Upper lobe of left lung (tissue), 6 donors: ENCODE measurements at regions not wholly inside any gene's neighbourhood (a gene's known extent, or its start where the extent isn't known, plus 50 kb on each side); places are given as distances from the start of the nearest gene placed in this dataset.

Source experiments
- ATAC-seq, 2 donors: fragments of 200-7000 bp; cut with Tn5 transposase; one replicate each; pipeline ENCODE4 v1.9.1; 2022; ENCODE audit warnings: mild to moderate bottlenecking in 2 of 2, moderate library complexity in 2 of 2; ENCODE audit not compliant: low FRiP score in 2 of 2
- DNase-seq, 2 donors: peaks; one replicate each; pipeline ENCODE4 v3.0.0-alpha.2; 2019 to 2020
- H3K27ac ChIP-seq, 4 donors: fragments of 200-600 bp; sonication (generic); one replicate each; pipeline ENCODE4 v1.5.1; 2016 to 2019
- H3K27me3 ChIP-seq, 4 donors: fragments of 200-600 bp; sonication (generic); one replicate each; pipeline ENCODE4 v1.5.1; 2017 to 2019
- H3K36me3 ChIP-seq, 4 donors: fragments of 200-600 bp; sonication (generic); one replicate each; pipeline ENCODE4 v1.5.1; 2016 to 2019
- H3K4me1 ChIP-seq, 4 donors: fragments of 200-600 bp; sonication (generic); one replicate each; pipeline ENCODE4 v1.5.1; 2018 to 2019
- H3K4me3 ChIP-seq, 4 donors: fragments of 200-600 bp; sonication (generic); one replicate each; pipeline ENCODE4 v1.5.1; 2017 to 2019; ENCODE audit warnings: mild to moderate bottlenecking in 2 of 4, moderate library complexity in 1 of 4
- H3K9me3 ChIP-seq, 4 donors: fragments of 200-600 bp; sonication (generic); one replicate each; pipeline ENCODE4 v1.5.1; 2018 to 2019
- EP300 ChIP-seq, 4 donors: sonication (generic); formaldehyde crosslinking; IDR thresholded peaks; one replicate each; pipeline ENCODE4 v1.5.1; 2017; ENCODE audit warnings: antibody characterized with exemption in 4 of 4, control low read depth in 2 of 4
- POLR2A ChIP-seq, 4 donors: fragments of 450-650 bp; IDR thresholded peaks; one replicate each; pipeline ENCODE4 v1.5.1; 2016 to 2017; ENCODE audit warnings: antibody characterized with exemption in 4 of 4, mild to moderate bottlenecking in 2 of 4
- POLR2AphosphoS5 ChIP-seq, 2 donors: sonication (generic); formaldehyde crosslinking; IDR thresholded peaks; one replicate each; pipeline ENCODE4 v1.5.1; 2017; ENCODE audit warnings: antibody characterized with exemption in 2 of 2
- WGBS, 2 donors: methylation state at CpG; one replicate each; pipeline ENCODE4 v1.1.5; 2017 to 2018; 5-methylcytosine and 5-hydroxymethylcytosine counted together
- TF ChIP-seq, protein P1 (sequence below), 6 experiments: fragments of 450-650 bp in 4 of 6; fragments of 200-600 bp in 2 of 6; sonication (generic) in 2 of 6; IDR thresholded peaks; one replicate each; pipeline ENCODE4 v1.5.1; 2016 to 2019; ENCODE audit warnings: antibody characterized with exemption in 6 of 6
- donor health status: DM: no; HTN: no; CAD: no; lungs with moderate emphysema.
- donor health status: DM: no; HTN: yes; CAD: no; lungs with severe emphysema.

DNA sequence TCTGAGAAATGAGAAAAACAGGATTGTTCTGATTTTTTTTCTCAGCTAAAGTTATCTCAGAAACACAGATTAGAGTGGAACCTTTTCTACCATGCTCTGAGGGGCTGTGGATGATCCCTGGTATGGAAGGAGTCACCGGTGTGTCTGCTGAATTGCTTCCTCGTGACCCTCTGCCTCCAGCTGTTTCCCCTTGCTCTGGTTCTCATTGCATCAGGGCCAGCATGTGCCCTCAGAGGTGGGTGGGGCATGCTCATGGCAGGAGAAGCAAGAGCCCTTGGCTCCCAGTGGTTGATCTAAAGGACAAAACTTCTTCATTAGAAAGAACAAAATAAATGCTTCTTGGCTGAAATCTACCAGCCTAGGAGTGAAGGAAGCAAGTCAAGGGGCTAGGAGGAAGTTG lies 183.2 kb upstream of the HMCN1 start:
- TF ChIP-seq POLR2AphosphoS5 (IDR thresholded peaks at IDR 0.05) (peak in 1 of 2 donors; percentile 48), POLR2A (IDR thresholded peaks at IDR 0.05) (no peak), EP300 (IDR thresholded peaks at IDR 0.05) (peak in 1 of 4 donors; percentile 76)
- TF ChIP-seq, protein P1, sequence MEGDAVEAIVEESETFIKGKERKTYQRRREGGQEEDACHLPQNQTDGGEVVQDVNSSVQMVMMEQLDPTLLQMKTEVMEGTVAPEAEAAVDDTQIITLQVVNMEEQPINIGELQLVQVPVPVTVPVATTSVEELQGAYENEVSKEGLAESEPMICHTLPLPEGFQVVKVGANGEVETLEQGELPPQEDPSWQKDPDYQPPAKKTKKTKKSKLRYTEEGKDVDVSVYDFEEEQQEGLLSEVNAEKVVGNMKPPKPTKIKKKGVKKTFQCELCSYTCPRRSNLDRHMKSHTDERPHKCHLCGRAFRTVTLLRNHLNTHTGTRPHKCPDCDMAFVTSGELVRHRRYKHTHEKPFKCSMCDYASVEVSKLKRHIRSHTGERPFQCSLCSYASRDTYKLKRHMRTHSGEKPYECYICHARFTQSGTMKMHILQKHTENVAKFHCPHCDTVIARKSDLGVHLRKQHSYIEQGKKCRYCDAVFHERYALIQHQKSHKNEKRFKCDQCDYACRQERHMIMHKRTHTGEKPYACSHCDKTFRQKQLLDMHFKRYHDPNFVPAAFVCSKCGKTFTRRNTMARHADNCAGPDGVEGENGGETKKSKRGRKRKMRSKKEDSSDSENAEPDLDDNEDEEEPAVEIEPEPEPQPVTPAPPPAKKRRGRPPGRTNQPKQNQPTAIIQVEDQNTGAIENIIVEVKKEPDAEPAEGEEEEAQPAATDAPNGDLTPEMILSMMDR (IDR thresholded peaks at IDR 0.05): no peak
- no peaks in the 10 kb centered on the region for H3K36me3 ChIP-seq
- ATAC-seq (peak in 1 of 2 donors; percentile 62), DNase-seq (peak in 1 of 2 donors; percentile 69)
- H3K27me3 ChIP-seq: no peaks in the 10 kb centered on the region
- H3K4me1 ChIP-seq: no peaks in the 10 kb centered on the region
- H3K4me3 ChIP-seq: no peak overlapping the region
- no peak overlapping the region for H3K27ac ChIP-seq
- 48 to 62% methylated on average over 2 of the region's 2 CpGs for WGBS, 2 donors
- H3K9me3 ChIP-seq: no peaks in the 10 kb centered on the region

DNA sequence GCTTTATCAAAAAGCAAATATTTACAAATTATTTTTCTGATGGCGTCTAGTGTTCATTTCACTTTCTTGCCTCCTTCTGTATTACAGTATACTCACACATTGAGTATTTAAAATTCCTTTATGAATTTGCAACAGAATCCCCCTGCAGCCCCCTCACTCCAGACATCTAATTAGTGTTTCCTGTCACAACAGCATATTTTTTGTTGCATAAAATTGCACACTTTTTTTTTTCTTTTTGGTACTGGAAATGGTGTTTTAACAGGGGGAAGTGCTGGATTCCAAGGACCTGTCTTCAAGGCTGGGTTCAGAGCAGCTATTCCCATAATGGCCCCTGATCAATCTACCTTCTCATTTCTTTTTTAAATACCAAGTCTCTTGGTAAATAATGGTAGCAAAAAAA lies 184.3 kb upstream of the HMCN1 start:
- no peak overlapping the region for H3K27ac ChIP-seq
- no peak for ATAC-seq
- whole genome bisulfite sequencing, 2 donors: 71 to 72% methylated on average over 1 of the region's 1 CpG

DNA sequence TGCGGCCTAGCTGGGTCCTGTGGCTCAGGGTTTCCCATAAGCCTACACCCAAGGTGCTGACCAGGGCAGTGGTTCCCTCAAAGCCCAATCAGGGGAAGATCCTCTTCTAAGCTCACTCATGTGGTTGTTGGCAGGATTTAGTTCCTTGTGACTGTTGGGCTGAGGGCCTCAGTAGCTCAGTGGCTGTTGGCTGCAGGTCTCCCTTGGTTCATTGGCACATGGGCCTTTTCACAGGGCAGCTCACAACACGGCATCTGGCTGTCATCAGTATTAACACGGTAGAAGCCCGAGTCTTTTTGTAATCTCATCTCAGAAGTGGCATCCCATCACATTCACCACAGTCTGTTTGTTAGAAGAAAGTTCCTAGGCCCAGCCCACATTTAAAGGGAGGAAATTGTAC lies 188.2 kb upstream of the HMCN1 start:
- no peak overlapping the region for H3K4me3 ChIP-seq
- no peak overlapping the region for H3K27ac ChIP-seq
- no peaks in the 10 kb centered on the region for H3K36me3 ChIP-seq
- DNase-seq (no peak), ATAC-seq (no peak)
- TF ChIP-seq EP300 (IDR thresholded peaks at IDR 0.05): no peak
- TF ChIP-seq POLR2AphosphoS5 (IDR thresholded peaks at IDR 0.05): no peak
- TF ChIP-seq, protein P1 (IDR thresholded peaks at IDR 0.05): no peak
- no peak for TF ChIP-seq POLR2A (IDR thresholded peaks at IDR 0.05)
- no peaks in the 10 kb centered on the region for H3K4me1 ChIP-seq
- H3K9me3 ChIP-seq: no peaks in the 10 kb centered on the region
- 96 to 98% methylated on average over 4 of the region's 4 CpGs for WGBS, 2 donors
- no peaks in the 10 kb centered on the region for H3K27me3 ChIP-seq

More for the DNA sequence above, 184.3 kb upstream of the HMCN1 start:
- H3K4me1 ChIP-seq: no peaks in the 10 kb centered on the region
- DNase-seq: no peak
- TF ChIP-seq, protein P1 (IDR thresholded peaks at IDR 0.05): no peak
- no peak for TF ChIP-seq POLR2AphosphoS5 (IDR thresholded peaks at IDR 0.05)
- TF ChIP-seq EP300 (IDR thresholded peaks at IDR 0.05): no peak
- no peak for TF ChIP-seq POLR2A (IDR thresholded peaks at IDR 0.05)
- H3K4me3 ChIP-seq: no peak overlapping the region
- no peaks in the 10 kb centered on the region for H3K27me3 ChIP-seq
- no peaks in the 10 kb centered on the region for H3K36me3 ChIP-seq
- H3K9me3 ChIP-seq: no peaks in the 10 kb centered on the region

DNA sequence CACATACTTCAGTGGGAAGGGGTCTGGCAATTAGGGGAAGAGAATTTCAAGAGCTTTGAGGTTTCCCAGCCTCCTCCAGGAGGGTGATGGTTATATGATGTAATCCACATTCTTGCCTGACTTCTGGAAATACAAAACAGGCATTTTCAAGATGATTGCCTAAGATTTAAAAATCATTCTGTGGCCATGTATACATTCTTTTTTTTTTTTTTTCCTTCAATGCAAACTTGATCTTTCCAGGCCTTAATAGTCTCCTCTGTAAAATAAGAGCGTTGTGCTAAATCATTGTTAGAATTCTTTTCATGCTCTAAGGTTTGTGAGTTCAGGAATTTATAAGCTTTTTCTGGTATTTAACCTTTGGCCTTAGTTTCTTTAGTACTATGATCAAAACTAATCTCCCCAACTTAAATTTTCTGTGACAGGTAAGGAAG lies 192.3 kb upstream of the HMCN1 start:
- no peaks in the 10 kb centered on the region for H3K27me3 ChIP-seq

DNA sequence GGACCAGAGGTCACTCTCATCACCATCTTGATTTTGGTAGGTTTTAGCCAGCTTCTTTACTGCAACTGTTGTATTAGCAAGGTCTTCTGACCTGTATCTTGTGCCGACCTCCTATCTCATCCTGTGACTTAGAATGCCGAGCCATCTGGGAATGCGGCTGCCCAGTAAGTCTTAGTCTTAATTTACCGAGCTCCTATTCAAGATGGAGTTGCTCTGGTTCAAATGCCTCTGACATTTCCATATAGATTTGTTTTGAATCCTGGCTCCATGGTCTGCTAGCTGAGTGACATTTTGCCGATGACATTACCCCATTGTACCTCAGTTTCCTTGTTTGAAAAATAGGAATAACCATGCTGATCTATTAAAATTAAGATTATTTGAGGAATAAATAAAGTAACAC lies 193.9 kb upstream of the HMCN1 start:
- TF ChIP-seq, protein P1 (IDR thresholded peaks at IDR 0.05): no peak
- TF ChIP-seq POLR2A (IDR thresholded peaks at IDR 0.05) (no peak), EP300 (IDR thresholded peaks at IDR 0.05) (no peak), POLR2AphosphoS5 (IDR thresholded peaks at IDR 0.05) (no peak)
- no peaks in the 10 kb centered on the region for H3K27me3 ChIP-seq
- no peak overlapping the region for H3K27ac ChIP-seq
- WGBS, 2 donors: 95 to 97% methylated on average over 5 of the region's 5 CpGs
- H3K4me3 ChIP-seq: no peak overlapping the region
- ATAC-seq (no peak), DNase-seq (no peak)
- H3K36me3 ChIP-seq: no peaks in the 10 kb centered on the region
- H3K9me3 ChIP-seq: no peaks in the 10 kb centered on the region
- peaks cover 0 to 4% (median under 1%) of the 10 kb centered on the region in 4 donors for H3K4me1 ChIP-seq

More for the DNA sequence above, 192.3 kb upstream of the HMCN1 start:
- ATAC-seq: no peak
- Histone ChIP-seq H3K4me1 (no peaks in the 10 kb centered on the region), H3K9me3 (no peaks in the 10 kb centered on the region), H3K27ac (no peak overlapping the region), H3K36me3 (no peaks in the 10 kb centered on the region), H3K4me3 (no peak overlapping the region)
- 69 to 78% methylated on average over 1 of the region's 1 CpG for WGBS, 2 donors
- TF ChIP-seq EP300 (IDR thresholded peaks at IDR 0.05): no peak
- TF ChIP-seq, protein P1 (IDR thresholded peaks at IDR 0.05): no peak
- TF ChIP-seq POLR2AphosphoS5 (IDR thresholded peaks at IDR 0.05): no peak
- TF ChIP-seq POLR2A (IDR thresholded peaks at IDR 0.05): no peak
- DNase-seq: no peak
